ENCODE measurements at regions not wholly inside any gene's neighbourhood (a gene's known extent, or its start where the extent isn't known, plus 50 kb on each side); places are given as distances from the start of the nearest gene placed in this dataset.

- TF ChIP-seq CTCF (IDR thresholded peaks at IDR 0.05; ENCODE audit: borderline replicate concordance, control extremely low read depth, extremely low read depth, insufficient read depth, missing control alignments), result no peak
- DNase-seq (ENCODE audit: low spot score), result no peak
Observed at GRCh38 chr12:91316161-91316906, 133.7 kb upstream of the DCN start.

GRCh38 chr12:91311081-91311480, 128.5 kb upstream of the DCN start:
- no peak for DNase-seq (ENCODE audit: low spot score)
- no peak for TF ChIP-seq CTCF (IDR thresholded peaks at IDR 0.05; ENCODE audit: borderline replicate concordance, control extremely low read depth, extremely low read depth, insufficient read depth, missing control alignments)
- in situ Hi-C loops (cut with MboI; ENCODE audit: low sequenced_read_pairs, unreplicated experiment), result loop anchor here (25.0 kb wide), 1 partner anchor 349 kb away; the partner anchor contains the start of gene CCER1

More at GRCh38 chr12:91316161-91316906, 133.7 kb upstream of the DCN start:
- in situ Hi-C loops (cut with MboI; ENCODE audit: low sequenced_read_pairs, unreplicated experiment), result loop anchor here (25.0 kb wide), 1 partner anchor 354 kb away; the partner anchor contains the start of gene CCER1

GRCh38 chr12:91309450-91309849, 126.8 kb upstream of the DCN start:
- no peak for TF ChIP-seq CTCF (IDR thresholded peaks at IDR 0.05; ENCODE audit: borderline replicate concordance, control extremely low read depth, extremely low read depth, insufficient read depth, missing control alignments)
- no peak for DNase-seq (ENCODE audit: low spot score)
- in situ Hi-C loops (cut with MboI; ENCODE audit: low sequenced_read_pairs, unreplicated experiment), result loop anchor here (25.0 kb wide), 1 partner anchor 347 kb away; the partner anchor contains the start of gene CCER1

DNA sequence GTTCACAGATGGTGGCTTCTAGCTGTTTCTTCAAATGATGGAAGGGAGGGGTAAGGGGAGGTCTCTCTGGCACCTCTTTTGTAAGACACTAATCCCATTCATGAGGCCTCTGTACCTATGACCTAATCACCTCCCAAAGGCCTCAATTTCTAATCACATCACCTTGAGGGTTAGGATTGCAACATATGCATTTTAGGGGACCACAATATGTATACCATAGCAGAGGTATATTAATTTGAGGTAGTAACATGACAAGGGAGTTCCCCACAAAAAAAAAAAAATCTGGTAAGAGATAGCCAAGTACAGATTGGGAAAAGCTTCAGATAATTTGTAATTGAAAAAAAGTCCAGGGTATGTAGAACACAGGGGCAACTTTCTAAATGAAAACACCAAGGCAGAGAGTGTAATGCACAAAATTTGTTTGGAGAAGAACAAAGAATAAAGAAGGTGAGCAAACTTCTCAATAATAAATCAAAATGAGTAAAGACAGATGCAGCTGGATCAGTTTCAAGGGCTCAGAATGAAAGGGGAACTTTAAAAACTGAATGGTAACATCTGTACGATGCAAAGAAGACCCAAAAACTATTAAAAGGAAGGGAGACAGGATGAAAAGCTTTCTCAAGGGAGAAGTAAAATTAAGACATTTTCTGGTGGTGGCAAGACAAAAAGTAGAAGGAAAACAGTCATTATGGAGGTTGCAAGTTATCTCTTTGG, 125.5 kb upstream of the DCN start:
- TF ChIP-seq CTCF (IDR thresholded peaks at IDR 0.05; ENCODE audit: borderline replicate concordance, control extremely low read depth, extremely low read depth, insufficient read depth, missing control alignments), result no peak
- DNase-seq (ENCODE audit: low spot score), result no peak
- in situ Hi-C loops (cut with MboI; ENCODE audit: low sequenced_read_pairs, unreplicated experiment), result loop anchor here (25.0 kb wide), 1 partner anchor 346 kb away; the partner anchor contains the start of gene CCER1

GRCh38 chr12:91290354-91290753, 107.7 kb upstream of the DCN start:
- no peak for TF ChIP-seq CTCF (IDR thresholded peaks at IDR 0.05; ENCODE audit: borderline replicate concordance, control extremely low read depth, extremely low read depth, insufficient read depth, missing control alignments)
- in situ Hi-C loops (cut with MboI; ENCODE audit: low sequenced_read_pairs, unreplicated experiment), result no loop called here
- no peak for DNase-seq (ENCODE audit: low spot score)

GRCh38 chr12:91289906-91290305, 107.3 kb upstream of the DCN start:
- in situ Hi-C loops (cut with MboI; ENCODE audit: low sequenced_read_pairs, unreplicated experiment), result no loop called here
- no peak for TF ChIP-seq CTCF (IDR thresholded peaks at IDR 0.05; ENCODE audit: borderline replicate concordance, control extremely low read depth, extremely low read depth, insufficient read depth, missing control alignments)
- no peak for DNase-seq (ENCODE audit: low spot score)

All from GM13976 (cell line).